MCF 10A (cell line): ENCODE measurements at regions not wholly inside any gene's neighbourhood (a gene's known extent, or its start where the extent isn't known, plus 50 kb on each side); places are given as distances from the start of the nearest gene placed in this dataset.

Experiments used
- BruUV-seq: library from RNA; stranded (reverse); fragments of 400-500 nt; replicated peaks from 2 replicates; lab custom pipeline; 2021; lab: Mats Ljungman, UMichigan
- CTCF ChIA-PET: fragments of 300-600 bp; sonication (Branson Sonifier 250); formaldehyde crosslinking; extraction: SDS; loops from one replicate; lab custom pipeline; 2021; ENCODE audit warnings: antibody characterized with exemption, inconsistent platforms; lab: Yijun Ruan, JAX
- POLR2A ChIA-PET: fragments of 300-600, 350-650 bp; sonication (Branson Sonifier 250); formaldehyde crosslinking; extraction: SDS; loops from one replicate; lab custom pipeline; 2020; ENCODE audit warnings: antibody characterized with exemption, inconsistent platforms; lab: Yijun Ruan, JAX
- DNase-seq: peaks from one replicate; pipeline ENCODE4 v3.0.0-alpha.2; 2018; ENCODE audit not compliant: unreplicated experiment
- H3K27ac Mint-ChIP-seq: one replicate; pipeline ENCODE4 v1.8.0; 2022; ENCODE audit warnings: mild to moderate bottlenecking, low read depth, mixed read lengths; ENCODE audit not compliant: unreplicated experiment
- H3K27me3 Mint-ChIP-seq: one replicate; pipeline ENCODE4 v1.8.0; 2022; ENCODE audit warnings: mixed read lengths; ENCODE audit not compliant: insufficient read depth, unreplicated experiment
- H3K36me3 Mint-ChIP-seq: one replicate; pipeline ENCODE4 v1.8.0; 2022; ENCODE audit warnings: mild to moderate bottlenecking, moderate library complexity, mixed read lengths; ENCODE audit not compliant: insufficient read depth, unreplicated experiment
- H3K4me1 Mint-ChIP-seq: one replicate; pipeline ENCODE4 v1.8.0; 2022; ENCODE audit warnings: mixed read lengths; ENCODE audit not compliant: insufficient read depth, unreplicated experiment
- H3K4me3 Mint-ChIP-seq: one replicate; pipeline ENCODE4 v1.8.0; 2022; ENCODE audit warnings: mild to moderate bottlenecking, moderate library complexity, mixed read lengths; ENCODE audit not compliant: unreplicated experiment
- H3K9me3 Mint-ChIP-seq: one replicate; pipeline ENCODE4 v1.8.0; 2022; ENCODE audit warnings: mixed read lengths; ENCODE audit not compliant: unreplicated experiment
- CTCF ChIP-seq: fragments of 200-600 bp; IDR thresholded peaks from one replicate; pipeline ENCODE4 v1.8.0; 2022; ENCODE audit warnings: antibody characterized with exemption, mild to moderate bottlenecking; ENCODE audit not compliant: unreplicated experiment
- intact Hi-C: fragments of 100-400 bp; cut with micrococcal nuclease; formaldehyde crosslinking; loops from 2 replicates; pipeline ENCODE4 v1.14.1; 2022

GRCh38 chr13:106295971-106296370 lies 239.5 kb downstream of the EFNB2 start:
- TF ChIP-seq CTCF = no peak
- Mint-ChIP-seq H3K27me3 (no peaks in the 10 kb centered on the region), H3K9me3 (peaks cover 7% of the 10 kb centered on the region), H3K27ac (no peak overlapping the region), H3K4me3 (no peak overlapping the region), H3K4me1 (peaks cover 6% of the 10 kb centered on the region), H3K36me3 (no peaks in the 10 kb centered on the region)
- ChIA-PET CTCF (no interaction called here), POLR2A (no interaction called here)
- DNase-seq = no peak
- intact Hi-C loops = no loop called here
- BruUV-seq = no TSS peak

- peak; percentile 36 for DNase-seq
- peaks cover 7% of the 10 kb centered on the region for H3K9me3 Mint-ChIP-seq
- intact Hi-C loops = no loop called here
- no peaks in the 10 kb centered on the region for H3K27me3 Mint-ChIP-seq
- ChIA-PET POLR2A (interaction anchor here (1.5 kb wide), 1 partner anchor 11 kb away, joined by 4 read pairs; no protein-coding TSS in a partner anchor), CTCF (interaction anchor here (0.6 kb wide), 1 partner anchor 585 kb away, joined by 3 read pairs; no protein-coding TSS in a partner anchor)
- no peak overlapping the region for H3K27ac Mint-ChIP-seq
- BruUV-seq = no TSS peak
- peaks cover 13% of the 10 kb centered on the region for H3K4me1 Mint-ChIP-seq
- no peaks in the 10 kb centered on the region for H3K36me3 Mint-ChIP-seq
- no peak for TF ChIP-seq CTCF
- no peak overlapping the region for H3K4me3 Mint-ChIP-seq
Observed at GRCh38 chr13:106291006-106291405, 244.5 kb downstream of the EFNB2 start.

- TF ChIP-seq CTCF = no peak
- CTCF ChIA-PET = no interaction called here
- Mint-ChIP-seq H3K9me3 (peaks cover 7% of the 10 kb centered on the region), H3K4me1 (peaks cover 36% of the 10 kb centered on the region), H3K36me3 (no peaks in the 10 kb centered on the region), H3K4me3 (no peak overlapping the region), H3K27me3 (no peaks in the 10 kb centered on the region), H3K27ac (no peak overlapping the region)
- BruUV-seq = no TSS peak
- intact Hi-C loops = no loop called here
- POLR2A ChIA-PET = interaction anchor here (0.7 kb wide), 1 partner anchor 235 kb away, joined by 3 read pairs; no protein-coding TSS in a partner anchor
- DNase-seq = no peak
Observed at GRCh38 chr13:106287351-106287750, 248.1 kb downstream of the EFNB2 start.

GRCh38 chr13:106286811-106287210 lies 248.7 kb downstream of the EFNB2 start:
- ChIA-PET CTCF (no interaction called here), POLR2A (interaction anchor here (0.5 kb wide), 1 partner anchor 1582 kb away, joined by 3 read pairs; no protein-coding TSS in a partner anchor)
- BruUV-seq = no TSS peak
- H3K4me3 Mint-ChIP-seq = no peak overlapping the region
- DNase-seq = no peak
- H3K36me3 Mint-ChIP-seq = no peaks in the 10 kb centered on the region
- peak overlapping the region; percentile 13 for H3K27ac Mint-ChIP-seq
- H3K4me1 Mint-ChIP-seq = peaks cover 36% of the 10 kb centered on the region
- TF ChIP-seq CTCF = no peak
- intact Hi-C loops = no loop called here
- no peaks in the 10 kb centered on the region for H3K27me3 Mint-ChIP-seq
- peaks cover 7% of the 10 kb centered on the region for H3K9me3 Mint-ChIP-seq
